SKM-1 (cell line): ENCODE measurements at regions not wholly inside any gene's neighbourhood (a gene's known extent, or its start where the extent isn't known, plus 50 kb on each side); places are given as distances from the start of the nearest gene placed in this dataset.

Experiments used
- DNase-seq: peaks from one replicate; lab custom pipeline; 2025; ENCODE audit not compliant: unreplicated experiment; lab: John Stamatoyannopoulos, UW

GRCh38 chr1:82640352-82640751 is 839.6 kb downstream of the ADGRL2 start:
- DNase-seq, result no peak

GRCh38 chr1:82634266-82634665 is 833.5 kb downstream of the ADGRL2 start:
- DNase-seq, result no peak

GRCh38 chr1:82632155-82632554 is 831.4 kb downstream of the ADGRL2 start:
- no peak for DNase-seq

GRCh38 chr1:82628887-82629286 is 828.2 kb downstream of the ADGRL2 start:
- DNase-seq, result no peak

GRCh38 chr1:82625537-82625936 is 824.8 kb downstream of the ADGRL2 start:
- no peak for DNase-seq

GRCh38 chr1:82621076-82621475 is 820.3 kb downstream of the ADGRL2 start:
- no peak for DNase-seq

GRCh38 chr1:82614090-82614489 is 813.4 kb downstream of the ADGRL2 start:
- no peak for DNase-seq

GRCh38 chr1:82612986-82613385 is 812.3 kb downstream of the ADGRL2 start:
- DNase-seq, result no peak

GRCh38 chr1:82606546-82606945 is 805.8 kb downstream of the ADGRL2 start:
- DNase-seq, result no peak

GRCh38 chr1:82604524-82604923 is 803.8 kb downstream of the ADGRL2 start:
- DNase-seq, result no peak

GRCh38 chr1:82600314-82600713 is 799.6 kb downstream of the ADGRL2 start:
- no peak for DNase-seq

GRCh38 chr1:82598812-82599211 is 798.1 kb downstream of the ADGRL2 start:
- DNase-seq, result peak; percentile 68

GRCh38 chr1:82598337-82598736 is 797.6 kb downstream of the ADGRL2 start:
- DNase-seq, result no peak

GRCh38 chr1:82597649-82598048 is 796.9 kb downstream of the ADGRL2 start:
- no peak for DNase-seq

GRCh38 chr1:82597141-82597540 is 796.4 kb downstream of the ADGRL2 start:
- no peak for DNase-seq

GRCh38 chr1:82593561-82593960 is 792.8 kb downstream of the ADGRL2 start:
- no peak for DNase-seq

GRCh38 chr1:82589588-82589987 is 788.9 kb downstream of the ADGRL2 start:
- no peak for DNase-seq

GRCh38 chr1:82587371-82587770 is 786.6 kb downstream of the ADGRL2 start:
- no peak for DNase-seq

- DNase-seq, result no peak
These were observed 785.7 kb downstream of the ADGRL2 start for GRCh38 chr1:82586473-82586872.

- DNase-seq, result no peak
These were observed 781.6 kb downstream of the ADGRL2 start for GRCh38 chr1:82582347-82582746.

GRCh38 chr1:82578086-82578726 is 777.5 kb downstream of the ADGRL2 start:
- DNase-seq, result peak; percentile 14

GRCh38 chr1:82567348-82567747 is 766.6 kb downstream of the ADGRL2 start:
- DNase-seq, result no peak

- DNase-seq, result no peak
These were observed 764.8 kb downstream of the ADGRL2 start for GRCh38 chr1:82565546-82565945.
